GM12875 (cell line): ENCODE measurements at regions not wholly inside any gene's neighbourhood (a gene's known extent, or its start where the extent isn't known, plus 50 kb on each side); places are given as distances from the start of the nearest gene placed in this dataset.
"Not testable (repeated sequence)": the region's sequence is repeated elsewhere in the genome, so short reads cannot be mapped to it uniquely, and the experiment has no call there.

Experiments
- H3K4me3 ChIP-seq: one replicate; pipeline ENCODE4 v1.5.1; 2011; ENCODE audit warnings: low read depth, low read length, control low read depth
- TF ChIP-seq, protein P1 (sequence below): IDR thresholded peaks from 2 replicates; pipeline ENCODE4 v1.5.1; 2011; ENCODE audit warnings: low read depth, mild to moderate bottlenecking, control low read depth, inconsistent platforms, low read length, moderate library complexity, borderline replicate concordance; ENCODE audit not compliant: insufficient read depth

DNA sequence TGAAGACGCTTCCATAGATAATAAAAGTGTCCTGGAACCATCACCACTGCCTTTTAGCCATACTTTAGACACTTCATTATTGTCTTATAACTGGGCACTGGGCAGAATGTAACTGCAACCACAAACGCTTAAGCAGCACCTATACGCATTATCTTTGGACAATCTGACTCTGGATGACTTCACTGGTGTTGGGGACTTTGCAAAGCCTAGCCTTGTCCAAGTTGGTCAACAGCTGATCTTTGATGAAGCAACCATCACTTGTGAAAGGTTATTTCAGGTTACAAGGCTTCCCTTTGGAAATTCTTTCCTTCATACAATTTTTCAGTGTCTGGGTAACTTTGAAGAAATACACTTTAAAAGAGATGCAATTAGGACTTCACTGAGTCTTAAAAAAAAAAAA is 77.8 kb upstream of the ZNF462 start:
- no peak overlapping the region for H3K4me3 ChIP-seq
- TF ChIP-seq, protein P1, sequence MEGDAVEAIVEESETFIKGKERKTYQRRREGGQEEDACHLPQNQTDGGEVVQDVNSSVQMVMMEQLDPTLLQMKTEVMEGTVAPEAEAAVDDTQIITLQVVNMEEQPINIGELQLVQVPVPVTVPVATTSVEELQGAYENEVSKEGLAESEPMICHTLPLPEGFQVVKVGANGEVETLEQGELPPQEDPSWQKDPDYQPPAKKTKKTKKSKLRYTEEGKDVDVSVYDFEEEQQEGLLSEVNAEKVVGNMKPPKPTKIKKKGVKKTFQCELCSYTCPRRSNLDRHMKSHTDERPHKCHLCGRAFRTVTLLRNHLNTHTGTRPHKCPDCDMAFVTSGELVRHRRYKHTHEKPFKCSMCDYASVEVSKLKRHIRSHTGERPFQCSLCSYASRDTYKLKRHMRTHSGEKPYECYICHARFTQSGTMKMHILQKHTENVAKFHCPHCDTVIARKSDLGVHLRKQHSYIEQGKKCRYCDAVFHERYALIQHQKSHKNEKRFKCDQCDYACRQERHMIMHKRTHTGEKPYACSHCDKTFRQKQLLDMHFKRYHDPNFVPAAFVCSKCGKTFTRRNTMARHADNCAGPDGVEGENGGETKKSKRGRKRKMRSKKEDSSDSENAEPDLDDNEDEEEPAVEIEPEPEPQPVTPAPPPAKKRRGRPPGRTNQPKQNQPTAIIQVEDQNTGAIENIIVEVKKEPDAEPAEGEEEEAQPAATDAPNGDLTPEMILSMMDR = no peak

DNA sequence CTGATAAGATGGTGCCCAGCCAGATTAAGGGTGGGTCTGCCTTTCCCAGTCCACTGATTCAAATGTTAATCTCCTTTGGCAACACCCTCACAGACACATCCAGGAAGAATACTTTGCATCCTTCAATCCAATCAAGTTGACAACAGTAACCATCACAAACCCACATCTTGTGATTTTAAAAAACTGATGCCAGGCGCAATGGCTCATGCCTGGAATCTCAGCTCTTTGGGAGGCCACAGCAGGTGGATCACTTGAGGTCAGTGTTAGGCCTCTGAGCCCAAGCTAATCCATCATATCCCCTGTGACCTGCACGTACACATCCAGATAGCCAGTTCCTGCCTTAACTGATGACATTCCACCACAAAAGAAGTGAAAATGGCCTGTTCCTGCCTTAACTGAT is 74.9 kb upstream of the ZNF462 start:
- H3K4me3 ChIP-seq = not testable (repeated sequence)

DNA sequence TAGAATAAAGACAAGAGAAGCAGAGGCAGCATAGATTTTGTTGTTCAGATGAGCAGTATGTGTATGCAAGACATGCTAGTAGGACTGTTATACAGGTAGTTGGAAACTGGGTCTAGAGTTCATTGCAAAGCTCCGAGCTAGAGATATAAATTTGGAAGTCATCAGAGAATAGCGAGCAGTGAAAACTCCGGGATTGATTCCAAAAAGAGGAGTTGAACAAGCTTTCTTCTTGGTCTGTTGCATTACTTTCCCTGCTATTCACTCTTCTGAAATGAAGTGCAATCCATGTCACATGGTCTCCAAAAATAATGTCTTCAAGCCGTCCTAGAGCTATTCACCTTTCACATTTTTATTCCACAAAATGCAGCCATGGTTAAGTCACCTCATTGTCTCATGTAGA is 67.9 kb upstream of the ZNF462 start:
- TF ChIP-seq, protein P1 = no peak

DNA sequence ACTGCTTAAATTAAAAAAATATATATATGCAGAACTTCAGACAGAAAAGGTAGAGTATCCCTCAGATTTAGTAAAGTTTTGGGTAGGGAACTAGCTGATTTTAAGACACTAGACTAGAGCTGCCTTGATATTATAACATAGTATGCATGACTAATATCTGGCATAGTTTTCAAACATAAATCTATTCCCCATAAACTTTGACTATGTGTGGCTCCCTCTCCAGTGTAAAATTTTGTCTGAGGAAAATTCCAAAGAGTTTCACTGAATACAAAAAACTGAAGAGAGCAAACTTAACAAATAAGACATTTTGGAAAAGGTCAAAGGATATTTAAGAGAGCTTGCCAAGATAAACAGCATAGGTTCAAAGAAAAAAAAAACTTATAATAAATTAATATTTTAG is 66.2 kb upstream of the ZNF462 start:
- no peak overlapping the region for H3K4me3 ChIP-seq
- TF ChIP-seq, protein P1 = no peak

More for the DNA sequence above, 67.9 kb upstream of the ZNF462 start:
- H3K4me3 ChIP-seq = no peak overlapping the region

DNA sequence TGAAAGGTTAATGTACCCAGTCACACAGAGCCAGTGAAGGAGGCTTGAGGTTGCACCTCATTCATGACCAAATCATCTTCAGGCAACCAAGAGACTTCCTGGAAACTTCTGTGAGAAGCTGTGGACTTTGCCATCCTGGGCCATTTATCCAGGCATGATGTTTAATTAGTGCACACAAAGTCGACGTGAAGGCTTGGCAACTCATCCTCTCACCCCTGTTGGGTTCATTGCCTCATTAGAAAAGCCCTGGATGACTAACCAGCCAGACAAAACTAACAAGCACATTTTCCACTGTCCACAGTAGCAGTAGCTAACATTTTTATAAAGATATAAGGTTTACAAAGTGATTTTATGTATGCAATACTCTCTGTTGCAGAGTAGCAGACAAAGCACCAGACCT is 65.7 kb upstream of the ZNF462 start:
- no peak overlapping the region for H3K4me3 ChIP-seq
- TF ChIP-seq, protein P1 = no peak

DNA sequence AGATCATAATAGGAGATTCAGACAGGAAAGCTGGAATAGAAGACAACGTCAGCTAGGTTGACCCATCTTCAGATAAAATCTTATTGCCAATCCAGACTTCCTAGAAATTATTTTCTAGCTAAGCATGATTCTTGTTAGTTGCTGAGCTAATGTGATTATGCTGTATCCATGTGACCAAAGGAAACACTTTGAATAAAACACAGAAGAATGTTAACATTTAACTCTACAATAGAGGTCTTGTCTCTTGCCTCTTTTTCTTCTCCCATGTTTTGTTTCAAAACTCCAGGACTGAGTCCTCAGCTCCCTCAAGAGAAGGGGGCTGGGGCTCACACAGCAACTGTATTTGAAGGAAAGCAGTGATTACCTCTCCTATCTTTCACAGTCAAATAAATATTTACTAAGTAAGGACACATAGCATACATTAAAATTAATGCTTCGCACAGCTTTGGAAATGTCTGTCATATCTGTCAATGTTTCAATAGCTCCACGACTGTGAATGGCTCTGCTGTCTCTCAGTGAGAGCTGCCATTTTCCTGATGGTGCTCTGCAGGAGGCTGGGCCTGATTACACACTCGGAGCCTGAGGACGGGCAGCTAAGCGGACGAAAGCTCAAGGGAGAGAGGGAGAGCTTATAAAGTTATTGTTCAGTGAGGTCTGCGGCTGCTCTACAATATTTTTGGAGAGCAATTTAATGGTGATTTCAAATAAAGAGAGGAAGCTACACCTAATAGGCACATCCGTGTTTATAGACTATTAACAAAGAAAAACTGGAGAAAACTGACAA is 64.8 kb upstream of the ZNF462 start:
- no peak overlapping the region for H3K4me3 ChIP-seq
- TF ChIP-seq, protein P1 = no peak

DNA sequence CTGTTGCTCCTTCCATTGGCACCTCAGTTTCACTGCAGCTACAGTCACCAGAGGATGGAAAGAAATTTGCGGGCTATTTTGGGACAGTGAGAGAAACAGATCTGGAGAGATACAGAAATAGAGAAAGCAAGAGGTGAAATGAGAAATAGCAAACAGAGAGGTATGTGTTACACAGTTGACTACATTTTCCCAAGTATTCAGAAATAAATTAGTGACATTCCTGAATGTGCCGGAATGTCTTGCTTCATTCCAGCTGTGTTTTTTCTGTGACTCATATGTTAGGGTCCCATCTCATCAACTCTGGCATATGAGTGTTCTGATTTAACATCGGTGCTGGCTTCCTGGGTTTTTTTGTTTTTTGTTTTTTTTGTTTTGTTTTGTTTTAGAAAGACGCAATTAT is 63.8 kb upstream of the ZNF462 start:
- TF ChIP-seq, protein P1 = no peak
- no peak overlapping the region for H3K4me3 ChIP-seq
